Activated T-cell treated with anti-CD3 and anti-CD28 coated beads for 48 hours (primary cell): ENCODE measurements at regions not wholly inside any gene's neighbourhood (a gene's known extent, or its start where the extent isn't known, plus 50 kb on each side); places are given as distances from the start of the nearest gene placed in this dataset.

Experiments
- DNase-seq: peaks from one replicate; pipeline ENCODE4 v3.0.0-alpha.2; 2020; ENCODE audit warnings: low read depth

DNA sequence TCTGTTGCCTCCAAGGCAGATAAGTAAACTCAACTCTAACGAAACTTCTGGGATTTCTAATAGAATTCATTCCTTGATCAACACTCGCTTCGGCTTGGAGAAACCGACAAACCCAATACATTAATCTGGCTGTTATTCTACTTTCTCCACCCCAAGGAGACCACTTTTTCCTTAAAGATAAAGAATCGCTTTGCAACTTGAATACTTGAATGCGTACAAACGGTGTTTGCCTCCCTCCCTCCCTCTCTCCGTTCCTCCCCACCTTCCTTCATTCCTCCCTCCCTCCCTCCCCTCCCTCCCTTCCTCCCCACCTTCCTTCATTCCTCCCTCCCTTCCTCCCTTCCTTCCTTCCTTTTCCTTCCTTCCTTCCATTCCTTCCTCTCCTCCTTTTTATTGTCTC lies 432.6 kb downstream of the HAPSTR1 start:
- no peak for DNase-seq

DNA sequence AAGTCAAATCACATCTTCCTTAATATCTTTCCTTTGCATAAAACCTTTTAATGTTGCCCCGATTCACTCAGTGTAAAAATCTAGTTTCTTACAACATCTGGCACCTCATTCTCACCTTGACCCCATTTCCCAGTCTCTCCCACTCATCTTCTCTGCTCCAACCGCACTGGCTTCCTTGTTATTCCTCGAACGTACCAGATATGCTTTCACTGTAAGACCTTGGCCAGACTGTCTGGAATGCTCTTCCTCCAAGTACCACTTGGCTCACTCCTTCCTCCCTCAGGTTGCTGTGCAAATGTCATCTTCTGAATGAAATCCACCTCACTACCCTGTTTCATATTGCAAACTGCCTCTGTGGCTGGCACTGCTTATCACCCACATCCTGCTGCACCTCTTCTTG lies 433.6 kb downstream of the HAPSTR1 start:
- no peak for DNase-seq

DNA sequence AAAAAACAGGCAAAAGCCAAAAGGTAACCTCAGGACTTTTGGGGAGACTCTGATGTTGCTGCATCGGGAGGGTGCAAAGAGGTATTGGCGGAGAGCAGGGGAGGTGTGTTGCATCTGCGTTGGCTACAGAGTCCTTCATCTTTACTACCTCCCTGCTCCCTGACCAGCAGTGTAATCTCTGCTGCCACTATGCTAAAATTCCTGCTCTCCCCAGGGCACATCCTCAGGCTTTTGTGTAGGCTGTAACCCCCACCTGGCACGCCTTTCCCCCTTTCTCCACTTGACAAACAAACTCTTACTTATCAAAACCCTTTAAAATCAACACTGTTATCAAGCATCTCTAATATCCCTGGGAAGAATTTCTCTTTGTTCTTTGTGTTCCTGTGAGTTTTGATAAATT lies 435.3 kb downstream of the HAPSTR1 start:
- DNase-seq = no peak

DNA sequence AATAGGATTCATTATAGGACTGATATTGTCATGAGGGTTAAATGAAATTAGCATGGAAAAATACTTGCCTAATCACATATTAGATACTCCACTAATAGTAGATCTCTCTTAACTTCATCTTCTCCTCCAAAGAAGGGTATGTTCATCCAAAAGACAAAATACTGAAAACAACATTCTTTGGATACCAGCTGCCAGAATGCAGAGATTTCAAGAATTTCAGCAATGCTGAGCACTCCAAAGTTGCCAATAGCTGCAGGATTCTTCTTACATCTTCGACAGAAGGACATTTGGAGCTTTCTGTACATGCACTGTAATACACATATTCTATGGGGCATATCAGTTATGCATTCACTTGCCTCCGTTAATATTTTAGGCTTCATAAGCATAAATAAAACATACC lies 436.5 kb downstream of the HAPSTR1 start:
- DNase-seq = no peak

DNA sequence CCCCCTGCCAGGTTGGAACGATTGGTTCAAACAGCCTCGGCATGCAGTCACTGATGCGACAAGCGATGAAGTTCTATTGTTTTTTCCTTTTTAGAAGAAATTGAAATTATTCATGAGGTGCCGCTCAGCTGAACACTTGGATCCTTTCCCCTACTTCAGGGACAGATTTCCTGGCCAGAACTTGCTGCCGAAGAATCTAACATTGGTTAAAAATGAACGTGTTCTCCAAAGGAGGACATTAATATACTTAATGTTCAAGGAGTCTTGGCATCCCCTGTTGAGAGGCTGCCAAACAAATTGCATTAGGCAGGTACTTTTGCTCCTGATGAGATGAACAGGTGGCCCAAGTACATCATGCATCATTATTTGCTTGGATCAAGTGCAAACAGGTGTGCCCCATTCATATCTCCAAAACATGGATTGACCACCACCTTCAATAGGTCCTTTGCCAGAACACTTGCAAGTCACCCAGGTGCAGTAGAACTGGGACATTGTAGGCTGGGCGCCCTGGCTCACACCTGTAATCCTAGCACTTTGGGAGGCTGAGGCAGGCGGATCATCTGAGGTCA lies 437.2 kb downstream of the HAPSTR1 start:
- no peak for DNase-seq

DNA sequence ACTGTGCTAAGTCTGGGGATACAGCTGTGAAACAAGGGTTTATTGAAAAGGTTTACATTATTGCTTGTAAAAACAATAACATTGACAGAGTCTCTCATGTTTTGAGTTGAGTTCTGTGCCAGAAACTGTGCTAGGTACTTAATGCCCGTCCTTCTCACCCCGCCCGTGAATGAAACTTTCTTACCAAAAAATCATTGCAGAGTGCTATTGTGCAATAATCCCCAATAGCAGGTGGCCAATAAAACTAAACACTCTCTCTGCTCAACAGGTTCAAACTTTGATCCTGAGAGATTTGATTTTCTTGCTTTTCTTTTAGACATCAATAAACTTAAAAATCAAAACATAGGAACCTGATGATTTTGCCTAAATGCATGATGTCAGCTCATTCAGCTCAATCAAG lies 441.6 kb downstream of the HAPSTR1 start:
- no peak for DNase-seq

DNA sequence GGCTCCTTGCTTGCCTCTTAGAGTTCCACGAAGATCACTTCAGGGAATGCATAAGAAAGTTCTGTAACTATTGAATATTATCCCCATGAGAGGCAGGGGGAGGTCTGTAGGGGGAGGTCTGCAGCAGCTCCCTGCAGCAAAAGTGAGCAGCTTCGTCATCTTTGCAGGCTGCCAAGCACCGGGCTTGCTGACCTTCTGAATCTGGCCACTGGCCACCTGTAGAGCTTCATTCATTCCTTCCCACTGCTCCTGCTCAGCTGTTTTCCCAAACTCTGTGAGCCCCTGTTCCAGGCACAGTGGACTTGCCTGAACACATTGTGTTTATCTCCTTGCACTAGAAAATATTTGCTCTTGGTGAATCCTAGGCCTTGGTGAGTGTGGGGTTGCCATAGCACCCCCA lies 443.3 kb downstream of the HAPSTR1 start:
- DNase-seq = no peak

DNA sequence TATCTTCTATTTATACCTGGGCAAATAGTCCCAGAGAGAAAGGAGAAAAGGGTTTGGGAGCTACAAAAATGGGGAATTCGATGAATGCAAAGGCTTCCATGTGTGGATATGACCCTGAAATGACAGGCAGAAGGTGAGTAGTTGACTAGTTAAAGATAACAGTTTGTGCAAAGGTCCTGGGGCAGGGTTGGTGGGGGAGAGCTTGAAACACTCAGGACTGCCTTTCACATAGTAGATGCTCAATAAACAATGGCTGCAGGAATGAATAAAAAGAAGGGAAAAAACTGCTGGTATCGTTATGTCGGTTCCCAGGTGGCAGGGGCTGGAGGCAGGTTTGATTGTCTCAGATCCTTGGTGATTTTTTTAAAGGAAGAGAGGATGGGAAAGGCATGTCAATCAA lies 445.5 kb downstream of the HAPSTR1 start:
- DNase-seq = no peak

DNA sequence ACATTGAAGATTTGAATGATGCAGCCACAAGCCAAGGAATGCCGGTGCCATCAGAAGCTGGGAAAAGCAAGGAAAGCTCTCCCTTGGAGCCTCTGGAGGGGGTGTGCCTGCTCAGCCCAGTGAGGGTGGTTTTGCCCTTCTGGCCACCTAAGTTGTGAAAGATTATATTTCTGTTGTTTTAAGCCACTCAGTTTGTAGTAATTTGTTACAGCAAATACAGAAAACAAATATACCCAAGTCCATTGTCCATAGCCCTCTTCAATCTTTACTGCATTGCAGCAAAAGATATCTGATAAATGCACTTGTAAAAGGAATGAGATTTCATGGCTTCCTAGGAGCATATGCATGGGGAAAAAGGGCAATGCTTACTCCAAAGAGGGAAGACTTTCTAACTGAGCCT lies 447.9 kb downstream of the HAPSTR1 start:
- no peak for DNase-seq

DNA sequence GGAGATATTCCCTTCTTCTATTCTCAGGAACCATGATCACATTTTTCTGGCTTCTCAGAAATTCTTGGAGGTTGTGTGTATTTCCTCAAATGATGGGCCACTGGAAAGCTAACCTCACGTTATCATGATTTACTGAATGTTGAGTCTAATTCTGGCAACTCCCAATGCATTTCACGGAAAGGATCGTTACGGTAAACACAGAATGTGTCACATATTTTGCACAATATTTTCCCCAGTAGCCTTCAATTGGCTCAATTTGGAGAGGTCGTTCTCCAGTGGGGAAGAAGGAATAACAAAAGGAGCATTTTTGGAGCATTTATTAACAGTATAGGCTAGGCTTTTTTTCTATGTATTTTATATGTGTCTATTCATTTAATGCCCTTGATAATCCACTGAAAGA lies 450.3 kb downstream of the HAPSTR1 start:
- DNase-seq = no peak

DNA sequence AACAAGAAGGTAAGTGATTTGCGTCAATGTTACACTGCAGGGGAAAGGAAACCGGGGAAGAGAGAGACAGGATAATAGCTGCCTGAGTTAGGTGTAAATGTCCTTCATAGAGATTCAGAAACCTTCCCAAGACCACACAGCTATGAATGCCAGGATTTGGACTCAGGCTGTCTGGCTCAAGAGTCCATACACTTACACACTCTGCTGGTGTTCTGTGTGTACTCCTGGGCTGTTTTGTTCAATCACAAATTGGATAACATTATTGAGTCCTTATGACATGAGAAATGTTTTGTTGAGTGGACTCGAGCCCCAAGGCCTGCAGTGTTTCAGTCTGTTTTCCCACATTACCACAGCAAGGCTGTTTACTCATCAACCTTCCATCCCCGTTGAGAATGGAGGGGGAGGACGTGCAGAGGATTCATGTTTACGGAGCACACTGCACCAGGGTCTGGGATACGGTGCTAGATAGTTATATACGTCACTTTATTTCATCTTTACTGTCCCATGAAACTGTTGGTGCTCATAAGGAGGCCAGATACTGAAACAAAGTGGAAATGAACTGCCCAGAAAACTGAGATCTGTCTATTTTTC lies 450.8 kb downstream of the HAPSTR1 start:
- no peak for DNase-seq

DNA sequence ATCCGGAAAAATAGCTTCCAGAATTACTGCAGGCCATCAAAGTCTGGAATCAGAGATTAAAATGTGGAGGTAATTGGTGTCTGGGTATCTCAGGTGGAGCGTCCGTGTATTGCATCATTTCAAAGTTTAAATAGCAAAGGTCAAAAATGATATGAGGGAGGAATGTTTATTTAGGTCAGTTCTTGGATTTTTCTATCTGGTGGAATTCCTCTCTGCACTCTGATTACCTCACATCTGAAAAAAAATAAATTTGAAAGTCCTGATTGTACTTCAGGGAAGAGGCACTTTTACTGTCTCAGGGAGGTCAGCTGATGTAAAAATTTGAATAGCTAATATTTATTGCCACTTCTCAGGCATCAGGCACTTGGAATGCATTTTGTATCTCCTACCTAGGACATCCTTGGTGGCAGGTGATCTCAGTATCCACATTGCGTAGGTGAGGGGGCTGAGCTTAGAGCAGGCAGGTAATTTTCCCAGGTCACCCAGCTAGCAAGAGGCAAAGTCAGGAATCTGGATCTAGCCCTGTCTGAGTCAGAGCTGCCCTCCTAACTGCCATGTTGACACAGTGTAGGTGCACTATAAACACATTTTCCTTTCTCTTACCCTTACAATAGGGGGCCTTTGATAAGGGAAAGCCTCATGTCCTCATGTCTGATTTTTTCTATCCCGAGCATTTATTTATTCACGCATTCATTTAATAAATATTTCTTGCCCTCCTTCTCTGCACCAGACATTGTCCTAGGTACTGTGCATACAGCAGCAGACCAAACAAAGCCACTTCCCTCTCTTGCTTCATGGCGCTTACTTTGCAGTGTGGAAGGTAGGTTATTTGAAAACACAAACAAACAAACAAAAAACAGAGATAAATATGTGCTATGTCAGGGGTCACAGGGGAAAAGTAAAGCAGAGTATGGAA lies 454.3 kb downstream of the HAPSTR1 start:
- no peak for DNase-seq

DNA sequence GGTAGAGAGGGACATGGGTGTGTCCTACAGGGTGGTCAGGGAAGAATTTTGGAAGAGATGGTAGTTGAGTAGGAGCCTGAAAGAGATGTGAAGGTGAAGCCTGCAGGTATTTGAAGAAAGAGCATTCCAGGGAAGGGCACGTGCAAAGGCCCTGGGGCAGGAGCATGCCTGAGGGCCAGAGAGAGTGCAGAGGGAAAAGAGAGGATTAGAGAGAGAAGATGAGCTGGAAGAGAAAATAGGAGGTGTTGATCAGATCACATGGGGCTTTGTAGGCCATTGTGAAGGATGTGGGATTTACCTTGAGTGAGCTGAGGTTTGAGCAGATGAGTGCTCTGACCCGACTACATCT lies 455.0 kb downstream of the HAPSTR1 start:
- no peak for DNase-seq

DNA sequence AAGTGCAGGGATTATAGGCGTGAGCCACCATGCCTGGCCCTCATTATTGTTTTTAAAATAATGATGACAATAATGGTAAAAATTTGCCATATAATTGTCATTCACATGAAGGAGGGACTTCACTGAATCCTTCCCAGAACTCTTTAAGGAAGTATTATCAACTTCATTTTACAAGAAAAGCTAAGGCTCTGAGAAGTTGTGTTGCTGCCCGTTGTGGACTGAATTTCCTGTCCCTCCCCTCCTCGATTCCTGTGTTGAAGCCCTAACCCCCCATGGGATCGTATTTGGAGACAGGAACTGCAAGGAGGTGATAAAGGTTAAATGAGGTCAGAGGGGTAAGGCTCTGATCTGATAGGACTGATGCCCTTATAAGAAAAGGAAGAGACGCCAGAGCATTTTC lies 458.0 kb downstream of the HAPSTR1 start:
- DNase-seq = no peak

DNA sequence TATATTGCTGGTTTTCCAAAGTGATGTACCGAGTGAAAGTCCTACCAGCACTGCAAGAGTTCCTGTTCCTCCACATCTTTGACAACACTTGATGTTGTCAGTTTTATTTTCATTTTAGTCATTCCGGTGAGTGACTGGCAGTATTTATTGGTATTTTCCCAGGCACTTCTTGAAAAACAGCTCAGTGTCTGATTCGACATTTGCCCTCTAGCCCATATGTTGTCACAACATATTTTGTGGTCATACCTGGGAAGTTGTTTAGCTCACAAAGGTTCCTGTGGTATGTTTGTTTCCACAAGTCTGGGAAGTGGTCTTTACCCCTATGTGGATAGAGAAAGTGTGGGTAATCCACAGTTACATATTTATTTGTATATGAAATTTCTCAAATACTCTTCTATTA lies 463.6 kb downstream of the HAPSTR1 start:
- no peak for DNase-seq

DNA sequence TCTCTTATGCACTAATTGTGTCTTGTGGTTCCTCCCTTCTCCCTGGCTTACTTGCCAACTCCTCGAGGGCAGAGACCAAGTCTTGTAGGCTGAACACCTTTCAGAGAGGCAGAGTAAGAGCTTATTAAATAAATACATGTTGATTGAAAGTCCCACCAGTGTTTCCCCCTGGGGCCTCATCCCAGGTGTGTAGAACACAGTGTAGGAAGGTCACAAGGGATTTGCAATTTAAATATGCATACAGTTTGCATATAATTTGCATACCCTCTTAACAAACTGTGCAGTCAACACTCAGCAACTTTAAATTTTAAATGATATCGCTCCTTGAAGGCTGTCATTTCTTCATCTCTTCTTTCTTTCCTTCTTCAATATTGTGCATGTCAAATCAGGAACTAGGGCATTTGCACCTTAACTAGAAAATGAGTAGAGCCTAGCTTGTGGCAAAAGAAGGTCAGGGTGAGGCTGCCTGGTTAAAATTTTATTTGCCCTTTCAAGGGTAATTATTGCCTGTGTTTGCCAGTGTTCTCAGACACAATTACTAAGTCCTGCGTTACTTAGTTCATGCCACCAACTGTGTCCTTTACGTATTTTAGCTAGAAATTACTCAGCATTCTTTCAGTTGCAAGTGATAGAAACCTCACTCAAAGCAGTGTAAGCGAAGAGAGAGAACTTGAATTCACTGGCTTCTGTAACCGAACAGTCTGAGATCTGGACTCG lies 465.7 kb downstream of the HAPSTR1 start:
- no peak for DNase-seq

DNA sequence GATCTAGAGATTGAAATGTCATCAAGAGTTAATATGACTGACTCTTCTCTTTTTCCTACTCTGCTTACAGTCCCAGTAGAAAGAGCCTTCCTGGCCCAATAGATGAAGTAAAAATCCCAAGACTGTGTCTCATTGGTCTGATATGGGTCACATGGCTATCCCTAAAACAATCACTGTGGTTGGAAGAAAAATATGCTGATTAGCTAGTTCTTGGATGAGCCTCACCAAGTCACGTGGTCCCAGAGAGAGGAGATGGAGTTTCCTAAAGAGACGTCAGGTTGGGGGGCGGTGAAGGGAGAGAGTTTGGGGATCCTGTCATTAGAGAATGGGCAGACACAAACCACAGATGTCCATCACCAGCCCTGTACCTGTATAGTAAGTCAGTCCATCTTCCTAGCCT lies 466.3 kb downstream of the HAPSTR1 start:
- DNase-seq = no peak

DNA sequence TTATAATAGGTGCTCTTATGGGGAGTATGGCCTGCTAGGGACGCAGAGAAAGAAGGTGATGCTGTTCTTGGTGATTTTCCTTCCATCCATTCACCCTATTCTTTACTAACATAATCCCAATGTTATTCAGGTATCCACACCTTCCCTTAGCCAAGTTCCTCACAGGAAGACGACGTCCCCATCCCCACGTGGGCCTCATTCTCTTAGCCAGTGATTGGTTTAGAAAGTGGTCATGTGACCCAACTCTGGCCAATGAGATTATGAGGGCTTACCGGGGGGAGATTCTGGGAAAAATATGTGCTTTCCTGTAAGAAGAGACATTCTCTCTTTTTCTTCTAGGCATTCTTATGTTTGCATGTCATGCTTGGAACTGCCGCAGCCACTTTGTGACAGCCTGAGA lies 474.7 kb downstream of the HAPSTR1 start:
- no peak for DNase-seq

DNA sequence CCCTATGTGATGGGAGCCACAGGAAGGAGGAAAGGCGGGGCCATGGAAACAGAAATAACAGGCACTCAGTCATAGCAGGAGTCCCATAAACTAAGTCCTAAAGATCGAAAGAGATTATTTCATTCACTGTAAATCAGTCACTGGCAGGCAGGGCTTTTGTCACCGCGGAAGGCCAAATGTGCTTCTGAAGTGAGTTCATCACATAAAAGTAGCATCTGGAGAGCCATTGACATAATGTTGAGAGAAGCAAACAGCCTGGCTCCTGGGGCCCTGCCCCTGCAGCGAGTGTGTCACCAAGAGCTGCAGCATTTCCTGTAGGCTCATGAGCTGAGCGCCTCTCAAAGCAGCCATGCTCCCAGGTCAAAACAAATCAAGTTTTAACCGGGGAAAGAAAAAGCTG lies 476.2 kb downstream of the HAPSTR1 start:
- no peak for DNase-seq

DNA sequence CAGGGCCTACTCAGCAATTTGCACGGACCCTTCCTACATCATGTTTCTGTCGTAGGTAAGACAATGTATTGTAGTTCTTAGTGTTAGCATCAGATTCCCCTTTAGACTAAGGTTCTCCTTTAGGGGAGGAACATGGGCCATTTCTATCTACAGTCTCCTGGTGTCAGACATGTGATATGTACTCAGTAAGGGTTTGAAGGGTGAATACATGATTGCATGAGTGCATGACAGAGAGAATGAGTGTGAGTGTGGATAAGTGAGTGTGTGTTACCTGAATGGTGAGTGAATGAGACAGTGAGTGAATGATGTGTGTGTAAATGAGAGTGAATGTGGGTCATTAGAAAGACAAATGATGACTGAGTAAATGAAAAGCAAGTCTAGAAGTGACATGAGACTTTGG lies 476.8 kb downstream of the HAPSTR1 start:
- DNase-seq = no peak

DNA sequence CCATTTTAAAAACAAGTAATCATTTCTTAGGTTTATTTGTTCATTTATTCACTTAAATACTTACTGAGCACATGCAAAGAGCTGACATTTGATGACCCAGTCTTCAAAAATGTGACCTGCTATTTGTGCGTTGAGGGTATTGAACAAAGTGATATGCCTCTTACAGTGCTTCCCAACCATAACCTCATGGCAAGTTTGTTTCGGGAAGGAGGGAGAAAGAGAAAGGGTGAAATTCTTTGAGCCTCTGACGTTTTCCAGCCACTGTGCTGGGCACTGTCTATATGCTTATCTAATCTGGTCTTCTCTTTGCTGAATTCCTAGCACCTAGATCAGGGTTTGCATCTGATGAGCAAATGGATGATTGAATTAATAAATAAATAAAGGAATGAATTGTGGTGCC lies 479.1 kb downstream of the HAPSTR1 start:
- DNase-seq = no peak

DNA sequence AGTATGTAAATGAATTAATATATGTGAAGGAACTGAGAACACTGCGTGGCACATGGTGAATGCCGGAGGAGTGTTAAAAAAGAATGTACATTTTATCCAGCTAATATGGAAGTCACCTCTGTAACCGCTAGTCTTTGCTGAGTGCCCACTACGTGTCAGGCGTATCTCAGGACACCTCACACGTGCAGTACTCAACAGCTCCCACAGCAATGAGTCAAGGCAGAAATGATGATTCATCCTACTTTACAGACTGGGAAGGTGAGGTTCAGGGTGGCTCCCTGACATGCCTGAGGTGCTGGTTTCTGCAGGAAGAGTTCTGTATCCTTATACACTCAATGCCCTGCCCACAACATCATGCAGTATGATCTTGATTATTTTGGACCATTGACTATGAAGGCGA lies 487.0 kb downstream of the HAPSTR1 start:
- DNase-seq = no peak

DNA sequence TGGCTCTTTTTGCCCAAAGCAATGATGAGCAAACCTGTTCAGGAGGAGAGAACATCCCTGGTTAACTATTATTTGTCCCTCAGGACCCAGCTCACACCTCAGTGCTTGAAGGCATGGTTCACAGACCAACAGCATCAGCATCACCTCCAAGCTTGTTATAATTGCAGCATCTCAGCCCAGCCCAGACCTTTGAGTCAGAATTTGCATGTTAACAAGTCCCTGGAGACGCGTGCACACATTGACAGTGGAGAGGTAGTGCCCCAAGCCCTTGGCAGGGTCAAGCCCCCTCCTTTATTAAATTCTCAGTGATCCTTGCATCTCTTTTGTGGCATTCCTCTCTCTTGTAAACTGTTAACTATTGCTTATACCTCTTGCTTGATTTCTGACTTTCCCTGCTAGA lies 488.6 kb downstream of the HAPSTR1 start:
- no peak for DNase-seq
